ENCODE measurements at regions not wholly inside any gene's neighbourhood (a gene's known extent, or its start where the extent isn't known, plus 50 kb on each side); places are given as distances from the start of the nearest gene placed in this dataset.

DNA sequence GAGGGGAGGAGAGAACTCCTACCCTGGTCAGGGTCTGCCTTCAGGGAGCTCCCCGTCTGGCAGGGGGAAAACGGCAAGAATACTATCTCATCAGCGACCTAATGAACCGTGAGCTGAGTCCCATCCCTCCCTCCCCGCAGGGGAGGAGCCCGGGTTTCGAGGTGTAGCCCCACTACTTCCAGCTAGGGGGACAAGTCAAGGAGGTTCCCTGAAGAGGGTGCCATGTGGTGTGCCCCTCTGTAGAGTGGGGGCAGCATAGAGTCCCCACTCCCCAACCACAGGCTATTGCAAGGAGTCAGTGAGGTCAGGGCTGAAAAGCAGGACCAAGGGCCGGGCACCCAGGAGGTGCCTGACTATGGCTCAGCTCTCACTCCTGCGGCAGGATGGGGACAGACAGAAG, 50.9 kb upstream of the RXRA start:
- TF ChIP-seq POLR2A (IDR thresholded peaks at IDR 0.05; ENCODE audit: low read depth, low read length) (no peak), POLR2AphosphoS5 (IDR thresholded peaks at IDR 0.05; ENCODE audit: insufficient read depth, low read depth, low read length) (no peak), JUN (IDR thresholded peaks at IDR 0.05; ENCODE audit: borderline replicate concordance, insufficient read depth, insufficient read length, low read depth) (no peak)
- TF ChIP-seq, protein P1, sequence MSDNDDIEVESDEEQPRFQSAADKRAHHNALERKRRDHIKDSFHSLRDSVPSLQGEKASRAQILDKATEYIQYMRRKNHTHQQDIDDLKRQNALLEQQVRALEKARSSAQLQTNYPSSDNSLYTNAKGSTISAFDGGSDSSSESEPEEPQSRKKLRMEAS (IDR thresholded peaks at IDR 0.05; ENCODE audit: insufficient read depth, insufficient read length): no peak
- TF ChIP-seq, protein P2, sequence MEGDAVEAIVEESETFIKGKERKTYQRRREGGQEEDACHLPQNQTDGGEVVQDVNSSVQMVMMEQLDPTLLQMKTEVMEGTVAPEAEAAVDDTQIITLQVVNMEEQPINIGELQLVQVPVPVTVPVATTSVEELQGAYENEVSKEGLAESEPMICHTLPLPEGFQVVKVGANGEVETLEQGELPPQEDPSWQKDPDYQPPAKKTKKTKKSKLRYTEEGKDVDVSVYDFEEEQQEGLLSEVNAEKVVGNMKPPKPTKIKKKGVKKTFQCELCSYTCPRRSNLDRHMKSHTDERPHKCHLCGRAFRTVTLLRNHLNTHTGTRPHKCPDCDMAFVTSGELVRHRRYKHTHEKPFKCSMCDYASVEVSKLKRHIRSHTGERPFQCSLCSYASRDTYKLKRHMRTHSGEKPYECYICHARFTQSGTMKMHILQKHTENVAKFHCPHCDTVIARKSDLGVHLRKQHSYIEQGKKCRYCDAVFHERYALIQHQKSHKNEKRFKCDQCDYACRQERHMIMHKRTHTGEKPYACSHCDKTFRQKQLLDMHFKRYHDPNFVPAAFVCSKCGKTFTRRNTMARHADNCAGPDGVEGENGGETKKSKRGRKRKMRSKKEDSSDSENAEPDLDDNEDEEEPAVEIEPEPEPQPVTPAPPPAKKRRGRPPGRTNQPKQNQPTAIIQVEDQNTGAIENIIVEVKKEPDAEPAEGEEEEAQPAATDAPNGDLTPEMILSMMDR (IDR thresholded peaks at IDR 0.05; ENCODE audit: extremely low read depth in 1 of 2, insufficient read depth in 1 of 2, low read depth in 1 of 2, low read length in 2 of 2): no peak

All from endothelial cell of umbilical vein (primary cell).